ENCODE measurements at regions not wholly inside any gene's neighbourhood (a gene's known extent, or its start where the extent isn't known, plus 50 kb on each side); places are given as distances from the start of the nearest gene placed in this dataset.
"Not testable (repeated sequence)": the region's sequence is repeated elsewhere in the genome, so short reads cannot be mapped to it uniquely, and the experiment has no call there.

GRCh38 chr18:52220062-52220591 is 119.9 kb upstream of the DCC start:
- no peak for DNase-seq

DNA sequence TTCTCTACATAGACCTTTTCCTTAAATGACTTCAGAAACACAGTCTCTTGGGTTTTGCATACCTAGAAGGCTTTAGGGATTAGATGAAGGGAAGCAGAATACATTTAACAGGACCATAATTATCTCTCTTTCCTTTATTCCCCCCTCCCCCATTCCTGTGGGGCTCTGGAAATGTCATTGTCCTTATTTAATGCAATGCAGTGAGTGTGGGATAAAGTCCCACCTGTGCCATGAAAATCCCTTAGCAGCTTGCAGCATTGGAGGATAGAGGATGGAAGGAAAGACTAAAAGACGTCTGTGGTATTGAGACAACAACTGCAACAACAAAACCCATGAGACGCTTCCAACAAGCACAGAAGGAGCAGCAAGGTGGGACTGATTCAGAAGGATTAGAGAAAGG is 117.8 kb upstream of the DCC start:
- DNase-seq = no peak

DNA sequence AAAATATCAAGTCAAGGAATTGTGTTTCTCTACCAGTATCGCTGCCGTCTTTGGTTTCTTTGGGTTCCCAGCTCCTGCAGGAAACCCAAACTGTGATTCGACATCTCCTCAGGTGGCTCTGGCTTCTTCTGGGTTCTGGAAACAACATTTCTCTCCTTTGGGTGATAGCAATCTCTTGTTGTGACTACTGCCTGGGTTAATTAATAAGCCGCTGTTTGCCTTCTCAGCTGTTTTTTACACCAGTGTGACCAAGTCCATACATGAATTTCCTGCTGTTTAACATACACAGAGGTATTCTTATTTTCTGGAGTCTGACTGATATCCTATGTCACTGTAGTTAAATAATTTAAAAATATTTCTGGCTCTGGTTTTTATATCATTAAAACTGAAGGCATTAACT is 112.5 kb upstream of the DCC start:
- DNase-seq = no peak

DNA sequence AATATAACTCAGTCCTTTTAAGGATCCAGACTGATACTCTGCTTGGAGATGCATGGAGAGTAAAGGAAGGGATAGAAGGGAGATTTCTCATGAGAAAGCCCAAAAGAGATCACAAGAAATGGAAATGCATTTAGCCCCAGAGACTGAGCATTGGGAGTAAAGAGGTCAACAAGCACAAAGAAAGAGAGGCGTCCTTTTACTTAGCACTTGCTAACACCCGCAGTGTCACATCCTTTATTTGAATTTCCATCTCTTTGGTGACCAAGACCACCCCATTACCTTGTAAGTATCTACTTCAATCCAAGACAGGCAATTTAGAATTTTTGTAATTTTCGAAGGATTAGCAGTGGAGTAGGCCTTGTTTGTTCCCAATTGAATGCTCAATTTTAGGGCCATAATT is 111.8 kb upstream of the DCC start:
- no peak for DNase-seq

DNA sequence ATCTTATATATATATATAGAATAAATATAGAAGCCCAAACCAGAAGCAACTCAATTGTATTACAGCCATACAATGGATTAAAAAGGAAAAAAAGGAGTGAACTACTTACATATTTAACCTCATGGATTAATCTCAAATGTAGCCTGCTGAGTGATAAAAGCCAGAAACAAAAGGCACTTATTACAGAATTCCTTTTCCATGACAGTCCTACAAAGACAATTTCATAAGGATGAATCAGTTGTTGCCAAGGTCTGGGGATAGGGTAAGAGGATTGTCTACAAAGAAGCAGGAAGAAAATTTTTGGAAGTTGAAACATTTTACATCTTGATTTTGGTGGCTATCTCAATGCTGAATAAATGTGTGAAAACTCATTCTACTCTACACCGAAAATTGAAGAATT is 103.9 kb upstream of the DCC start:
- no peak for DNase-seq

DNA sequence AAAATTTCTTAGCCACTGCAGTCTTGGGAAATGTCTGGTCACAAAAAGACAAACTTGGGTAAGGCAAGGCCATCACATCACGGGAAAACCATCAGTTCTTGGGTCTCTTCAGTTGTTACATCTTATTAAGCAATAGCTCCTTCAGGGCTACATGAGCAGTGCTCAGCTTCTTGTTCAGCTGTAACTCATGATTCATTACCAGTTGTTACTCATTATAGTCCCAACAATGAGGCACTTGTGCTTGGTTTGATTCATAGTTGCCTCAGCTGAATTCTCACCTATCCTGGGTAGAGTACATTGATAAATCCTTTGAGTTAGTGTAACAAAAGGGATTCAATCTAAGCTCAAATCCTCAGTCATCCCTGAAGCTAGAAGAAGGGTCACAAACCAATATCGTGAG is 102.4 kb upstream of the DCC start:
- no peak for DNase-seq

- no peak for DNase-seq
Observed at GRCh38 chr18:52242711-52243110, 97.3 kb upstream of the DCC start.

GRCh38 chr18:52244658-52245057 is 95.3 kb upstream of the DCC start:
- no peak for DNase-seq

GRCh38 chr18:52254367-52254766 is 85.6 kb upstream of the DCC start:
- no peak for DNase-seq

DNA sequence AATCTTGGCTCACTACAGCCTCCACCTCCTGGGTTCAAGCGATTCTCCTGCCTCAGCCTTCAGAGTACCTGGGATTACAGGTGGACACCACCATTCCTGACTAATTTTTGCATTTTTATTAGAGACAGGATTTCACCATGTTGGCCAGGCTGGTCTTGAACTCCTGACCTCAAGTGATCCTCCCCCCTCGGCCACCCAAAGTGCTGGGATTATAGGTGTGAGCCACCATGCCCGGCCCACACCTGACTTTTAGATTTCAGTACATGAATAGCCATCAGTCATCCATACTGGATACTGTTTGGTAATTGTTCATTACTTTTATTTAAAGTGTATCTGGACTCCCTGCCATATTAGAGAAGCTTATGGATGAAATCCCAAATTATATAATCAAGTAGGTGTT is 82.6 kb upstream of the DCC start:
- DNase-seq = not testable (repeated sequence)

GRCh38 chr18:52275817-52276216 is 64.2 kb upstream of the DCC start:
- DNase-seq = no peak

DNA sequence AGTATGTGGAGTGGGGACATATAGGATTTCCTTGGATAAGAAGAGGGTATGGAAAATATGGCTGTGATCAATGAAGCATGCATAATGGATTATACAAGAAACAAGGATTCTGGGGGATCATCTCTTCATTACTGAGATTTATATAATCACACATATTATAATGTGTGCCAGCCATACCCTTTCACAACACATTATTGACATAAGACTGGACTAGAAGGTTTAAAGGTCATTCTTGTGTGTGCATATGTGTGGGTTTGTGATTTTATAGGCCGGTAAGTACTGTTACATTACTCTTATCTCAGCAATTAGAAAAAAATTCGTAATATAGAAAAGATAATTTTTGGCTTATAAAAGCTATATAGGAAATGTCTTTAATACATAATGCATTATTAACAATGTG is 62.2 kb upstream of the DCC start:
- DNase-seq = no peak

DNA sequence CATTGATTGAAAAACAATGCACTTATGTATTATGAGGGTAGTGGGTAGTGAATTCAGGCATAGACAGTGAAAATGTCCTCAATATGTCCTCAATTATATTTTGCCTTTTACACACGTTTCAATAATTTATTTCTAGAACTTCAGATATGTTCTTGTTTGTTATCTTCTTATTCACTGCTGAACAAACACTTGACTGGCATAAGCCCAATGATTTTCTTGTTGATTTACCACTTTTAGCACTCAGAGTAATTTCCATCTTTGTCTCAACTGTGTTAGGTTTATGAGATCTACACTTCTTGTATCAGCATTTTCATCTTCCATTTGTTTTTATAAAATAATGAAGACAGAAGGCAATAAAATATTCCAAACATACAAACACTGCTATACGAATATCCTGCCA is 61.8 kb upstream of the DCC start:
- DNase-seq = no peak

GRCh38 chr18:52280702-52281101 is 59.3 kb upstream of the DCC start:
- no peak for DNase-seq

DNA sequence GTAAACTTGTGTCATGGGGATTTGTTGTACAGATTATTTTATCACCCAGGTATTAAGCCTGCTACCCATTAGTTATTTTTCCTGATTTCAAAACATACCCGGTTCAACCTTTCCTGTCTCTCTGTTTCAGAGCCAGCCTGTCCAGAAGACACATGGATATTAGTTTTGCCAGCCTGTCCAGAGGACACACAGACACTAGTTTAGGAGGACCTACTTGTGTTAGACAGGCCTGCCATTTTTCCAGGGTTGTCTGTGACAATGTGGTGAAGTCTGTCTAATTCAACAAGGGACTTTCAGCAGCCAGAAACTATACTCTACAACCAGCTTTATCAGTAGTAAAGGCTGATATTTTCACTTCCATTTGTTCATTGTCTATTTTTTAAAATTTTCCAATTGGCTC is 56.1 kb upstream of the DCC start:
- no peak for DNase-seq

- DNase-seq = no peak
Observed at GRCh38 chr18:52286675-52287074, 53.3 kb upstream of the DCC start.

- no peak for DNase-seq
Observed at GRCh38 chr18:52287151-52287550, 52.8 kb upstream of the DCC start.

DNA sequence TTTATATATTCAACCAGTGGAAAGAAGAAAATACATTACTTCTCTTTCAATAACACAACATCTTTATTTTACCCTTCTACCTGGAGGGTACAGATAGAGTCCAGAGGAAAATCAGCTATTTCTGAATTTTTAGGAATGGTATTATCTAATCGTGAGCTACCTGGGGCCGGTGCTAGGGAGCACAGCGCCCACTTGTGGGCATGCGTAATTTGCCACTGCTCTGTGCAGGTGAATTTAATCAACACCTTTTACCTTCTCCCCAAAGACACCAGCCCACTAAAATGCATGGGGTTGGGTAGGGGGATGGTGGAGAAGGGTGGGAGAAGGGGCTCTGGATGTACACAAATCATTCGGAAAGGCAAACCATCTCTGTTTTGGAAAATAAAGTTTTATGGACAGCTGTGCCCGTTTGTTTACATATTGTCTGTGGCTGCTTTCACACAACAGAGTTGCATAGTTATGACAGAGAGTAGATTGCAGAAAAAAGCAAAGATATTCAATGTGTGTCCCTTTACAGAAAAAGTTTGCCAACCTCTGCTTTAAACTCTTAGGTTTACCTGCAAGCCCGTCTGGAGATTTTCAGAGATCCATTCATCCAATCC is 51.5 kb upstream of the DCC start:
- no peak for DNase-seq

DNA sequence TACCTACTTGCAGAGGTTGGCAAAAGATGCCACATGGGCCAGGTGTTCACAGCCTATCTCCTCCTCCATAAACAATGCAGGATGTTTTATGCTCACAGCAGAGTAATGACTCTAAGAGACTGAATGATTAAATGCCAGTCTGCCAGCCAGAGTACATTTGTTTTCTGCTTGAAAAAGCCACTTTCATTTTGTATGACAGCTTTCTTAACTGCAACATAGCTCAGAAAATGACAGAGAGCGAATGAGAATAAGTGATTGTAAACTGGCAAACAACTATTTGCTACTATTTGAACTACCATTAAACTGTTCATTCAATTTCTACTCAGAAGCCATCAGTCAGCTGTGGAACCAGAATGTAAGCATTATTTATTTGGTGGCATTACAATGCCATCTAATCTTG is 50.6 kb upstream of the DCC start:
- no peak for DNase-seq
